ENCODE measurements at regions not wholly inside any gene's neighbourhood (a gene's known extent, or its start where the extent isn't known, plus 50 kb on each side); places are given as distances from the start of the nearest gene placed in this dataset.

DNA sequence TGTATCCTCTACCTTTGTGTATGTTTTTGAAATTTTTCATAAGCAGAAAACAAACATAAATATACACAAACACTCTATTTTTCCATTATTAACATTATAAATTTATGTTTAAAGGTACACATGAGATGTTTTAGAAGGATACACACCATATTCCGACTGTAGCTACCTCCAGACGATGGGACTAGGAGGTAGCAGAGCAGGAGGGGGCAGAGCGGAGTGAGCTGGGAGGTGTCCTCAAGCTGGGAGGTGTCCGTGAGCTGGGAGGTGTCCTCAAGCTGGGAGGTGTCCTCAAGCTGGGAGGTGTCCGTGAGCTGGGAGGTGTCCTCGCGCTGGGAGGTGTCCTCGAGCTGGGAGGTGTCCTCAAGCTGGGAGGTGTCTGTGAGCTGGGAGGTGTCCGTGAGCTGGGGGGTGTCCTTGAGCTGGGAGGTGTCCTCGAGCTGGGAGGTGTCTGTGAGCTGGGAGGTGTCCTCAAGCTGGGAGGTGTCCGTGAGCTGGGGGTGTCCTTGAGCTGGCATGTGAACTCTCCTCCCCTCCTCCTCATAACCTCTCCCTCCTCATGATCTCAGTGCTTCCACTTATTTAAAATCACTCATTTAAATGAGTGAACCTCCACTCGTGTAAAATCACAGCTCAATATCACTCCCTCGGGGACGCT lies 346.9 kb upstream of the SFSWAP start:
- TF ChIP-seq POLR2A (IDR thresholded peaks at IDR 0.05; ENCODE audit: low read depth, low read length) (no peak), POLR2AphosphoS5 (IDR thresholded peaks at IDR 0.05; ENCODE audit: low read depth, low read length) (no peak)

Data from GM12892 (cell line).